NCI-H460 (cell line): ENCODE measurements at regions not wholly inside any gene's neighbourhood (a gene's known extent, or its start where the extent isn't known, plus 50 kb on each side); places are given as distances from the start of the nearest gene placed in this dataset.
A peak's percentile ranks its signal among the peaks of the same experiment; 100 is the strongest.

Experiments
- DNase-seq: peaks from one replicate; pipeline ENCODE4 v3.0.0-alpha.2; 2016; ENCODE audit warnings: low read depth; ENCODE audit errors: extremely low read depth

- DNase-seq = no peak
Observed at GRCh38 chr3:177751770-177752169, 554.5 kb upstream of the TBL1XR1 start.

- no peak for DNase-seq
Observed at GRCh38 chr3:177752831-177753230, 555.5 kb upstream of the TBL1XR1 start.

- DNase-seq = no peak
Observed at GRCh38 chr3:177753451-177754155, 556.3 kb upstream of the TBL1XR1 start.

- DNase-seq = no peak
Observed at GRCh38 chr3:177754508-177754921, 557.2 kb upstream of the TBL1XR1 start.

- no peak for DNase-seq
Observed at GRCh38 chr3:177758126-177758525, 560.8 kb upstream of the TBL1XR1 start.

- DNase-seq = no peak
Observed at GRCh38 chr3:177760803-177761202, 563.5 kb upstream of the TBL1XR1 start.

- DNase-seq = no peak
Observed at GRCh38 chr3:177764377-177764912, 567.2 kb upstream of the TBL1XR1 start.

- no peak for DNase-seq
Observed at GRCh38 chr3:177764933-177765332, 567.7 kb upstream of the TBL1XR1 start.

- DNase-seq = no peak
Observed at GRCh38 chr3:177770383-177771230, 573.3 kb upstream of the TBL1XR1 start.

- DNase-seq = no peak
Observed at GRCh38 chr3:177771780-177772179, 574.5 kb upstream of the TBL1XR1 start.

GRCh38 chr3:177772908-177773557, 575.8 kb upstream of the TBL1XR1 start:
- no peak for DNase-seq

- DNase-seq = no peak
Observed at GRCh38 chr3:177773717-177774116, 576.4 kb upstream of the TBL1XR1 start.

GRCh38 chr3:177776661-177777101, 579.4 kb upstream of the TBL1XR1 start:
- no peak for DNase-seq

- DNase-seq = peak; percentile 40
Observed at GRCh38 chr3:177777699-177778098, 580.4 kb upstream of the TBL1XR1 start.

- no peak for DNase-seq
Observed at GRCh38 chr3:177778633-177779032, 581.4 kb upstream of the TBL1XR1 start.

GRCh38 chr3:177781686-177782161, 584.4 kb upstream of the TBL1XR1 start:
- no peak for DNase-seq

- no peak for DNase-seq
Observed at GRCh38 chr3:177783338-177783737, 586.1 kb upstream of the TBL1XR1 start.

GRCh38 chr3:177783767-177784166, 586.5 kb upstream of the TBL1XR1 start:
- DNase-seq = no peak

- DNase-seq = no peak
Observed at GRCh38 chr3:177787279-177788041, 590.2 kb upstream of the TBL1XR1 start.

GRCh38 chr3:177789500-177789899, 592.2 kb upstream of the TBL1XR1 start:
- no peak for DNase-seq
